ENCODE measurements at regions not wholly inside any gene's neighbourhood (a gene's known extent, or its start where the extent isn't known, plus 50 kb on each side); places are given as distances from the start of the nearest gene placed in this dataset.

GRCh38 chr6:94501516-94501915, 1075.8 kb upstream of the MANEA start:
- DNase-seq: no peak
- no peaks in the 10 kb centered on the region for H3K9me3 ChIP-seq (ENCODE audit: control insufficient read depth in 4 of 4, insufficient read depth in 3 of 4, low read length in 3 of 4)
- no peaks in the 10 kb centered on the region for H3K27me3 ChIP-seq (ENCODE audit: control insufficient read depth in 3 of 3, insufficient read depth in 3 of 3, low read length in 2 of 3)
- no peaks in the 10 kb centered on the region for H3K36me3 ChIP-seq (ENCODE audit: control insufficient read depth in 4 of 4, insufficient read depth in 4 of 4, low read length in 4 of 4)
- H3K9ac ChIP-seq (ENCODE audit: insufficient read depth in 1 of 2, low read length in 2 of 2): no peak overlapping the region
- no peak for TF ChIP-seq CTCF (IDR thresholded peaks at IDR 0.05; ENCODE audit: control extremely low read depth, extremely low read depth)
- 33 to 43% methylated on average over 2 of the region's 2 CpGs for WGBS, 2 donors
- no peak overlapping the region for H3K4me3 ChIP-seq
- H3K27ac ChIP-seq (ENCODE audit: low read depth in 1 of 2, low read length in 1 of 2): no peak overlapping the region
- ATAC-seq (ENCODE audit: insufficient read depth, low FRiP score): no peak
- H3K4me1 ChIP-seq (ENCODE audit: control insufficient read depth in 5 of 5, insufficient read depth in 5 of 5, low read length in 5 of 5): no peaks in the 10 kb centered on the region

GRCh38 chr6:94498099-94498498, 1078.7 kb upstream of the EPHA7 start:
- no peak overlapping the region for H3K9ac ChIP-seq (ENCODE audit: insufficient read depth in 1 of 2, low read length in 2 of 2)
- ATAC-seq (ENCODE audit: insufficient read depth, low FRiP score): no peak
- H3K4me1 ChIP-seq (ENCODE audit: control insufficient read depth in 5 of 5, insufficient read depth in 5 of 5, low read length in 5 of 5): no peaks in the 10 kb centered on the region
- no peaks in the 10 kb centered on the region for H3K36me3 ChIP-seq (ENCODE audit: control insufficient read depth in 4 of 4, insufficient read depth in 4 of 4, low read length in 4 of 4)
- TF ChIP-seq CTCF (IDR thresholded peaks at IDR 0.05; ENCODE audit: control extremely low read depth, extremely low read depth): no peak
- no peak for DNase-seq
- no peaks in the 10 kb centered on the region for H3K27me3 ChIP-seq (ENCODE audit: control insufficient read depth in 3 of 3, insufficient read depth in 3 of 3, low read length in 2 of 3)
- no peak overlapping the region for H3K4me3 ChIP-seq
- H3K27ac ChIP-seq (ENCODE audit: low read depth in 1 of 2, low read length in 1 of 2): no peak overlapping the region
- H3K9me3 ChIP-seq (ENCODE audit: control insufficient read depth in 4 of 4, insufficient read depth in 3 of 4, low read length in 3 of 4): no peaks in the 10 kb centered on the region

- Histone ChIP-seq H3K27ac (ENCODE audit: low read depth in 1 of 2, low read length in 1 of 2) (no peak overlapping the region), H3K4me3 (no peak overlapping the region), H3K9me3 (ENCODE audit: control insufficient read depth in 4 of 4, insufficient read depth in 3 of 4, low read length in 3 of 4) (no peaks in the 10 kb centered on the region), H3K9ac (ENCODE audit: insufficient read depth in 1 of 2, low read length in 2 of 2) (no peak overlapping the region), H3K4me1 (ENCODE audit: control insufficient read depth in 5 of 5, insufficient read depth in 5 of 5, low read length in 5 of 5) (no peaks in the 10 kb centered on the region), H3K36me3 (ENCODE audit: control insufficient read depth in 4 of 4, insufficient read depth in 4 of 4, low read length in 4 of 4) (no peaks in the 10 kb centered on the region), H3K27me3 (ENCODE audit: control insufficient read depth in 3 of 3, insufficient read depth in 3 of 3, low read length in 2 of 3) (no peaks in the 10 kb centered on the region)
- WGBS, 2 donors: 85 to 88% methylated on average over 1 of the region's 1 CpG
- ATAC-seq (ENCODE audit: insufficient read depth, low FRiP score): no peak
- DNase-seq: no peak
- no peak for TF ChIP-seq CTCF (IDR thresholded peaks at IDR 0.05; ENCODE audit: control extremely low read depth, extremely low read depth)
Observed at GRCh38 chr6:94494500-94494899, 1075.1 kb upstream of the EPHA7 start.

GRCh38 chr6:94487371-94487770, 1068.0 kb upstream of the EPHA7 start:
- Histone ChIP-seq H3K9me3 (ENCODE audit: control insufficient read depth in 4 of 4, insufficient read depth in 3 of 4, low read length in 3 of 4) (no peaks in the 10 kb centered on the region), H3K4me3 (no peak overlapping the region), H3K27ac (ENCODE audit: low read depth in 1 of 2, low read length in 1 of 2) (no peak overlapping the region), H3K4me1 (ENCODE audit: control insufficient read depth in 5 of 5, insufficient read depth in 5 of 5, low read length in 5 of 5) (no peaks in the 10 kb centered on the region), H3K9ac (ENCODE audit: insufficient read depth in 1 of 2, low read length in 2 of 2) (no peak overlapping the region), H3K36me3 (ENCODE audit: control insufficient read depth in 4 of 4, insufficient read depth in 4 of 4, low read length in 4 of 4) (no peaks in the 10 kb centered on the region), H3K27me3 (ENCODE audit: control insufficient read depth in 3 of 3, insufficient read depth in 3 of 3, low read length in 2 of 3) (no peaks in the 10 kb centered on the region)
- no peak for TF ChIP-seq CTCF (IDR thresholded peaks at IDR 0.05; ENCODE audit: control extremely low read depth, extremely low read depth)
- ATAC-seq (ENCODE audit: insufficient read depth, low FRiP score) (no peak), DNase-seq (no peak)
